A549 (cell line): ENCODE measurements at regions not wholly inside any gene's neighbourhood (a gene's known extent, or its start where the extent isn't known, plus 50 kb on each side); places are given as distances from the start of the nearest gene placed in this dataset.

Experiments used
- ATAC-seq, 2 experiments: fragments of 200-7000 bp in 1 of 2; fragments of >200 bp in 1 of 2; cut with Nextera tagmentation in 1 of 2; cut with Tn5 transposase in 1 of 2; 3 replicates each; pipeline versions ENCODE4 v1.8.0 to v1.9.1; 2018 to 2020; ENCODE audit warnings: mild to moderate bottlenecking in 1 of 2, moderate library complexity in 1 of 2
- CTCF ChIA-PET: fragments of 300-600 bp; sonication (Branson Sonifier 250); formaldehyde crosslinking; extraction: SDS; loops from one replicate; lab custom pipeline; 2021; ENCODE audit warnings: antibody characterized with exemption, inconsistent platforms; lab: Yijun Ruan, JAX
- POLR2A ChIA-PET: fragments of 350-600 bp; formaldehyde crosslinking; extraction: SDS; loops from one replicate; lab custom pipeline; 2021; ENCODE audit warnings: antibody characterized with exemption, inconsistent platforms; lab: Yijun Ruan, JAX
- DNase-seq, 2 experiments: peaks; one replicate each; pipeline versions ENCODE4 v3.0.0 to v3.0.0-alpha.2; 2011 to 2016; ENCODE audit warnings: low read depth in 1 of 2, low spot score in 1 of 2
- FAIRE-seq: peaks from 2 replicates; lab custom pipeline; 2011; peaks lifted over from hg19 to GRCh38; lab: Jason Lieb, UNC
- H3K27ac ChIP-seq, 2 experiments: fragments of >200 bp; sonication (Bioruptor Twin); formaldehyde crosslinking; 3 replicates each; pipeline ENCODE4 v1.5.1; 2016 to 2017
- H3K4me1 ChIP-seq: fragments of >200 bp; sonication (Bioruptor Twin); formaldehyde crosslinking; 3 replicates; pipeline ENCODE4 v1.6.1; 2016
- H3K4me2 ChIP-seq: fragments of >200 bp; sonication (Bioruptor Twin); formaldehyde crosslinking; 3 replicates; pipeline ENCODE4 v1.6.1; 2016
- H3K4me3 ChIP-seq: fragments of >200 bp; sonication (Bioruptor Twin); formaldehyde crosslinking; 3 replicates; pipeline ENCODE4 v1.5.1; 2016
- H3K9me3 ChIP-seq: fragments of >200 bp; sonication (Bioruptor Twin); formaldehyde crosslinking; 3 replicates; pipeline ENCODE4 v1.6.1; 2016
- BCL3 ChIP-seq: fragments of >200 bp; sonication (Bioruptor Twin); formaldehyde crosslinking; IDR thresholded peaks from 3 replicates; pipeline ENCODE4 v1.6.1; 2016
- CEBPB ChIP-seq, 2 experiments: fragments of >200 bp in 1 of 2; sonication (Bioruptor Twin) in 1 of 2; formaldehyde crosslinking in 1 of 2; IDR thresholded peaks; 2 replicates each; pipeline ENCODE4 v1.6.1; 2012 to 2016
- CTCF ChIP-seq: fragments of >200 bp; sonication (Bioruptor Twin); formaldehyde crosslinking; IDR thresholded peaks from 3 replicates; pipeline ENCODE4 v1.5.1; 2016
- EHF ChIP-seq: fragments of 250-450 bp; sonication (Bioruptor Pico); IDR thresholded peaks from 2 replicates; pipeline ENCODE4 v1.5.0; 2020; ENCODE audit warnings: mild to moderate bottlenecking
- EP300 ChIP-seq, 2 experiments: fragments of >200 bp; sonication (Bioruptor Twin); formaldehyde crosslinking; IDR thresholded peaks; 2 replicates in 1 of 2; 3 replicates in 1 of 2; pipeline ENCODE4 v1.6.1; 2016 to 2017
- FOSL2 ChIP-seq, 2 experiments: fragments of 450-650 bp in 1 of 2; fragments of >200 bp in 1 of 2; sonication (Bioruptor Twin) in 1 of 2; formaldehyde crosslinking; IDR thresholded peaks; 2 replicates each; pipeline versions ENCODE4 v1.5.0 to v1.6.1; 2016 to 2020; ENCODE audit warnings: mild to moderate bottlenecking in 1 of 2, moderate library complexity in 1 of 2
- FOXS1 ChIP-seq: fragments of 250-450 bp; sonication (Bioruptor Pico); IDR thresholded peaks from 2 replicates; pipeline ENCODE4 v1.5.0; 2020; ENCODE audit warnings: mild to moderate bottlenecking, moderate library complexity
- HDAC2 ChIP-seq: fragments of 200-600 bp; sonication (generic); IDR thresholded peaks from 2 replicates; pipeline ENCODE4 v1.6.1; 2016
- HMGXB4 ChIP-seq: fragments of 250-450 bp; sonication (Bioruptor Pico); IDR thresholded peaks from 2 replicates; pipeline ENCODE4 v1.5.0; 2021; ENCODE audit warnings: mild to moderate bottlenecking, moderate library complexity, borderline replicate concordance
- HOXB13 ChIP-seq: fragments of 250-450 bp; sonication (Bioruptor Pico); IDR thresholded peaks from 2 replicates; pipeline ENCODE4 v1.5.0; 2020; ENCODE audit warnings: low read depth, mild to moderate bottlenecking, moderate library complexity
- JUN ChIP-seq, 2 experiments: fragments of >200 bp; sonication (Bioruptor Twin); formaldehyde crosslinking; IDR thresholded peaks; 2 replicates in 1 of 2; 3 replicates in 1 of 2; pipeline ENCODE4 v1.6.1; 2016 to 2017
- KDM5A ChIP-seq: fragments of 200-600 bp; sonication (generic); IDR thresholded peaks from 2 replicates; pipeline ENCODE4 v1.6.1; 2016; ENCODE audit warnings: antibody characterized with exemption, mild to moderate bottlenecking
- MYC ChIP-seq: IDR thresholded peaks from 2 replicates; pipeline ENCODE4 v1.6.1; 2012; ENCODE audit warnings: mild to moderate bottlenecking, inconsistent platforms, low read length, improper control_type of control experiment, borderline replicate concordance
- NFE2L2 ChIP-seq: fragments of 150-350 bp; conservative IDR thresholded peaks from 2 replicates; pipeline ENCODE4 v1.6.1; 2014; ENCODE audit warnings: low read length
- NR3C1 ChIP-seq: fragments of >200 bp; sonication (Bioruptor Twin); formaldehyde crosslinking; IDR thresholded peaks from 3 replicates; pipeline ENCODE4 v1.6.1; 2017
- PBX3 ChIP-seq: IDR thresholded peaks from 2 replicates; pipeline ENCODE4 v1.6.1; 2012
- POLR2A ChIP-seq: IDR thresholded peaks from 2 replicates; pipeline ENCODE4 v1.6.1; 2012; ENCODE audit warnings: mild to moderate bottlenecking, low read length
- POLR2AphosphoS2 ChIP-seq: conservative IDR thresholded peaks from 2 replicates; pipeline ENCODE4 v1.6.1; 2012; ENCODE audit warnings: low read length, improper control_type of control experiment, inconsistent platforms
- RCOR1 ChIP-seq: fragments of 150-350 bp; IDR thresholded peaks from 2 replicates; pipeline ENCODE4 v1.6.1; 2014; ENCODE audit warnings: antibody characterized with exemption, low read length, low read depth
- REST ChIP-seq: fragments of 200-600 bp; sonication (generic); IDR thresholded peaks from 2 replicates; pipeline ENCODE4 v1.6.1; 2016; ENCODE audit warnings: antibody characterized with exemption, mild to moderate bottlenecking, moderate library complexity
- RNF2 ChIP-seq: fragments of 200-600 bp; sonication (generic); IDR thresholded peaks from 2 replicates; pipeline ENCODE4 v1.6.1; 2016; ENCODE audit warnings: low read depth, mild to moderate bottlenecking, antibody characterized with exemption, moderate library complexity, borderline replicate concordance
- ZFP36 ChIP-seq: fragments of 450-650 bp; IDR thresholded peaks from 2 replicates; pipeline ENCODE4 v1.6.1; 2014; ENCODE audit warnings: borderline replicate concordance; ENCODE audit not compliant: partially characterized antibody
- WGBS: methylation state at CpG from one replicate; pipeline ENCODE4 v1.1.6; 2017; ENCODE audit errors: missing lambda C conversion rate; 5-methylcytosine and 5-hydroxymethylcytosine counted together

GRCh38 chr21:41045534-41046268, 122.3 kb upstream of the BACE2 start:
- Histone ChIP-seq H3K27ac (no peak overlapping the region), H3K4me3 (no peak overlapping the region), H3K4me1 (no peaks in the 10 kb centered on the region), H3K9me3 (no peaks in the 10 kb centered on the region), H3K4me2 (0 out of 3 replicates have a peak overlapping the region, but pooled peaks have one; percentile 36)
- CTCF ChIA-PET: interaction anchor here (1.3 kb wide), 1 partner anchor 8 kb away, joined by 3 read pairs; no protein-coding TSS in a partner anchor
- TF ChIP-seq EP300 (IDR thresholded peaks at IDR 0.05): no peak
- peak in 1 of 2 experiments; percentile 63; a peak in 3 of 6 replicates for ATAC-seq
- no peak for FAIRE-seq
- DNase-seq: peak in 1 of 2 experiments; percentile 6
- 10% methylated on average over 17 of the region's 17 CpGs for WGBS
- POLR2A ChIA-PET: no interaction called here

- ChIA-PET POLR2A (no interaction called here), CTCF (interaction anchor here (0.5 kb wide), 1 partner anchor 1005 kb away, joined by 3 read pairs; no protein-coding TSS in a partner anchor)
- Histone ChIP-seq H3K4me3 (no peak overlapping the region), H3K9me3 (no peaks in the 10 kb centered on the region), H3K4me2 (no peak overlapping the region), H3K4me1 (no peaks in the 10 kb centered on the region), H3K27ac (no peak overlapping the region)
- DNase-seq (no peak), ATAC-seq (no peak), FAIRE-seq (no peak)
- WGBS: 7% methylated on average over 1 of the region's 1 CpG
- TF ChIP-seq FOSL2 (IDR thresholded peaks at IDR 0.05): no peak
- no peak for TF ChIP-seq FOSL2 (CRISPR knock-in tag; IDR thresholded peaks at IDR 0.05)
- TF ChIP-seq RNF2: no peak
- no peak for TF ChIP-seq NR3C1
- no peak for TF ChIP-seq ZFP36
- no peak for TF ChIP-seq MYC
- TF ChIP-seq CEBPB (IDR thresholded peaks at IDR 0.05): no peak
- no peak for TF ChIP-seq HDAC2
- TF ChIP-seq POLR2AphosphoS2: no peak
- TF ChIP-seq JUN (IDR thresholded peaks at IDR 0.05): no peak
- no peak for TF ChIP-seq RCOR1
- no peak for TF ChIP-seq KDM5A
Observed at GRCh38 chr21:41048145-41048544, 119.8 kb upstream of the BACE2 start.

- Histone ChIP-seq H3K9me3 (no peaks in the 10 kb centered on the region), H3K4me3 (no peak overlapping the region), H3K4me1 (no peaks in the 10 kb centered on the region), H3K4me2 (no peak overlapping the region), H3K27ac (no peak overlapping the region)
- no peak for ATAC-seq
- no peak for DNase-seq
- no peak for FAIRE-seq
- 7% methylated on average over 5 of the region's 5 CpGs for WGBS
- ChIA-PET CTCF (interaction anchor here (0.5 to 2.0 kb wide), 2 partner anchors 20 to 1005 kb away, joined by 3 to 8 read pairs; no protein-coding TSS in a partner anchor), POLR2A (no interaction called here)
- TF ChIP-seq JUN (IDR thresholded peaks at IDR 0.05) (no peak), HMGXB4 (CRISPR knock-in tag) (no peak), CTCF (no peak), EP300 (IDR thresholded peaks at IDR 0.05) (no peak), BCL3 (no peak), PBX3 (no peak), EHF (CRISPR knock-in tag) (no peak), NFE2L2 (no peak), FOXS1 (CRISPR knock-in tag) (no peak), REST (no peak), RNF2 (no peak), CEBPB (IDR thresholded peaks at IDR 0.05) (no peak), POLR2A (no peak), HOXB13 (CRISPR knock-in tag) (no peak)
Observed at GRCh38 chr21:41048623-41049022, 119.3 kb upstream of the BACE2 start.
